ENCODE measurements at regions not wholly inside any gene's neighbourhood (a gene's known extent, or its start where the extent isn't known, plus 50 kb on each side); places are given as distances from the start of the nearest gene placed in this dataset.
"Not testable (repeated sequence)": the region's sequence is repeated elsewhere in the genome, so short reads cannot be mapped to it uniquely, and the experiment has no call there.

DNA sequence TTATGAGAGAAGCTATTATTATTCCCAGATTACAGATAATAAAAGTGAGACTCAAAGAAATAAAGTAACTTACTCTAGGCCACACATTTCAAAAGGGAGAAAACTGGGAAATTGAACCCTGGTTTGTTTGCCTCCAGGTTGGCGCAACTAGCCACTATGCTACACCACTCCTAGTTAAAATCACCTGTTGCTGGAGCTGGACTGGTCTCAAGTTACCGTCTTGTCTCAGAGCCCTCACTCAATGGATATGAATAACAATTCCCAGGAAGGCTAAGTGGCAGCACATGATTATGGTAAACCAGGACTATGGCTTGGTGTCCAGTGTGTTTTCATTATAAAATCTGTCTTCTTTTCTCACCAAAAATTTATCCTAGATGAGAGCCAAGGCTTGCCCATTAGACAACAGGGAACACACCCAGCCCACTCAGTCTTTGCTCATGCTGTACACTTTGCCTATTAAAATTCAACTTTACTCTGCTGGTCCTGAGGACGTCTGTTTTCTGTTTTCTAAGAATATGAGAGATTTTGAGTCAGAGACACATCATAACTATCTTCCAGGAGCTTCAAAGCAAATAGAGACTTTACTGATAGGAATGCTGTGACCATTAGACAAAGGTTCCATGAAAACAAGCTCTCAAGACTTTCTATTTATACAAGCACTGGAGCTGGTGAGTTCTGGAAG, 58.1 kb downstream of the ADRB2 start:
- Histone ChIP-seq H3K9me2 (ENCODE audit: insufficient read depth, low read length) (no peaks in the 10 kb centered on the region), H3K4me3 (ENCODE audit: low read depth, low read length, poor library complexity, severe bottlenecking) (no peak overlapping the region), H3K79me2 (ENCODE audit: insufficient read depth, low read depth, low read length) (no peaks in the 10 kb centered on the region), H3K9me3 (ENCODE audit: low read length) (no peaks in the 10 kb centered on the region), H3K4me2 (ENCODE audit: low read length) (no peak overlapping the region), H3K4me1 (ENCODE audit: insufficient read depth, low read length, poor library complexity, severe bottlenecking) (no peaks in the 10 kb centered on the region), H3K27ac (ENCODE audit: low read depth, low read length, poor library complexity, severe bottlenecking) (no peak overlapping the region), H4K20me1 (ENCODE audit: insufficient read depth, low read length) (no peaks in the 10 kb centered on the region), H3K36me3 (ENCODE audit: insufficient read depth, low read length) (no peaks in the 10 kb centered on the region), H2AFZ (ENCODE audit: low read length) (no peak overlapping the region)
- POLR2A ChIA-PET = interaction anchor here (0.6 to 0.8 kb wide), 3 partner anchors 14 to 397 kb away, joined by 3 to 4 read pairs (median 4); no protein-coding TSS in a partner anchor
- TF ChIP-seq, protein P1, sequence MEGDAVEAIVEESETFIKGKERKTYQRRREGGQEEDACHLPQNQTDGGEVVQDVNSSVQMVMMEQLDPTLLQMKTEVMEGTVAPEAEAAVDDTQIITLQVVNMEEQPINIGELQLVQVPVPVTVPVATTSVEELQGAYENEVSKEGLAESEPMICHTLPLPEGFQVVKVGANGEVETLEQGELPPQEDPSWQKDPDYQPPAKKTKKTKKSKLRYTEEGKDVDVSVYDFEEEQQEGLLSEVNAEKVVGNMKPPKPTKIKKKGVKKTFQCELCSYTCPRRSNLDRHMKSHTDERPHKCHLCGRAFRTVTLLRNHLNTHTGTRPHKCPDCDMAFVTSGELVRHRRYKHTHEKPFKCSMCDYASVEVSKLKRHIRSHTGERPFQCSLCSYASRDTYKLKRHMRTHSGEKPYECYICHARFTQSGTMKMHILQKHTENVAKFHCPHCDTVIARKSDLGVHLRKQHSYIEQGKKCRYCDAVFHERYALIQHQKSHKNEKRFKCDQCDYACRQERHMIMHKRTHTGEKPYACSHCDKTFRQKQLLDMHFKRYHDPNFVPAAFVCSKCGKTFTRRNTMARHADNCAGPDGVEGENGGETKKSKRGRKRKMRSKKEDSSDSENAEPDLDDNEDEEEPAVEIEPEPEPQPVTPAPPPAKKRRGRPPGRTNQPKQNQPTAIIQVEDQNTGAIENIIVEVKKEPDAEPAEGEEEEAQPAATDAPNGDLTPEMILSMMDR (conservative IDR thresholded peaks at IDR 0.05; ENCODE audit: low read length) = no peak
- no peak for TF ChIP-seq EZH2phosphoT487 (IDR thresholded peaks at IDR 0.05; ENCODE audit: borderline replicate concordance, low read depth, low read length)
- no peak for DNase-seq (ENCODE audit: low spot score)
- CTCF ChIA-PET (ENCODE audit: unreplicated experiment) = no interaction called here
- no TSS peak for BruUV-seq (replicated peaks)
- intact Hi-C loops (cut with micrococcal nuclease; ENCODE audit: unreplicated experiment) = no loop called here

DNA sequence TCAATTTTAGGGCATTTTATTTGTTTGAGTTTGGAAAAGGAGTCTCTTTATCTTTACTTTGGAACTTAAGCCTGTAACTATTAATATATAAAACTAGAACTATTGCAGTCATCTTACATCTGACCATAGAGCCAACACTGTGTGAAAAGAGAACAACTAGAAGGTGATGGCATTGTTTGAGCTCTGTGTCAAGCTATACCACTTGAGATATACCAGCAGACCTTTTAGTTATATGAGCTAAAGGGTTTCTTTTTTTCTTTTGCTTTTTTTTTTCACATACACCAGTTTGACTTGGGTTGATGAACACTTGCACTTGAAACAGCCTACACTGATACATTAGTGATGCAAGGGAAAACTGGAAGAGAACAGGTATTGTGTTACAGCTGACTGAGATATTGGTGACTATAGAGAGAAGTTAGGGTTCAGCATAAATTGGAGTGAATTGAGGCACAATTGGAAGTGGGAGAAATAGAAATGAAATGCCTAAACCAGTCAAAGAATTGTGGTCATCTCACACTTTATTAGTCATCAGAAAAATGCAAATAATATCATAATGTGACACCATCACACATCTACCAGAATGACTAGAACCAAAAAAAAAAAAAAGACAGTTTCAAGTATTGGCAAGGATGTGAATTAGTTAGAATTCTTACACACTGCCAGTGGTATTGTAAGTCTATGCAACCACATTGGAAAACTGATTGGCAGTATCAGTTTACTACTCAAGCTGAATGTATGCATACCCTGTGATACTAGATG, 60.9 kb downstream of the ADRB2 start:
- Histone ChIP-seq H4K20me1 (ENCODE audit: insufficient read depth, low read length) (no peaks in the 10 kb centered on the region), H3K27ac (ENCODE audit: low read depth, low read length, poor library complexity, severe bottlenecking) (no peak overlapping the region), H3K9me3 (ENCODE audit: low read length) (no peaks in the 10 kb centered on the region), H3K79me2 (ENCODE audit: insufficient read depth, low read depth, low read length) (no peaks in the 10 kb centered on the region), H3K4me3 (ENCODE audit: low read depth, low read length, poor library complexity, severe bottlenecking) (no peak overlapping the region), H3K4me1 (ENCODE audit: insufficient read depth, low read length, poor library complexity, severe bottlenecking) (no peaks in the 10 kb centered on the region), H3K4me2 (ENCODE audit: low read length) (no peak overlapping the region), H3K9me2 (ENCODE audit: insufficient read depth, low read length) (no peaks in the 10 kb centered on the region), H3K36me3 (ENCODE audit: insufficient read depth, low read length) (no peaks in the 10 kb centered on the region), H2AFZ (ENCODE audit: low read length) (no peak overlapping the region)
- ChIA-PET POLR2A (interaction anchor here (0.6 kb wide), 2 partner anchors 12 to 129 kb away, joined by 3 to 4 read pairs; no protein-coding TSS in a partner anchor), CTCF (ENCODE audit: unreplicated experiment) (interaction anchor here (0.6 kb wide), 1 partner anchor 1523 kb away, joined by 3 read pairs; no protein-coding TSS in a partner anchor)
- TF ChIP-seq, protein P1 (conservative IDR thresholded peaks at IDR 0.05; ENCODE audit: low read length) = no peak
- TF ChIP-seq EZH2phosphoT487 (IDR thresholded peaks at IDR 0.05; ENCODE audit: borderline replicate concordance, low read depth, low read length) = no peak
- no TSS peak for BruUV-seq (replicated peaks)
- intact Hi-C loops (cut with micrococcal nuclease; ENCODE audit: unreplicated experiment) = no loop called here
- no peak for DNase-seq (ENCODE audit: low spot score)

DNA sequence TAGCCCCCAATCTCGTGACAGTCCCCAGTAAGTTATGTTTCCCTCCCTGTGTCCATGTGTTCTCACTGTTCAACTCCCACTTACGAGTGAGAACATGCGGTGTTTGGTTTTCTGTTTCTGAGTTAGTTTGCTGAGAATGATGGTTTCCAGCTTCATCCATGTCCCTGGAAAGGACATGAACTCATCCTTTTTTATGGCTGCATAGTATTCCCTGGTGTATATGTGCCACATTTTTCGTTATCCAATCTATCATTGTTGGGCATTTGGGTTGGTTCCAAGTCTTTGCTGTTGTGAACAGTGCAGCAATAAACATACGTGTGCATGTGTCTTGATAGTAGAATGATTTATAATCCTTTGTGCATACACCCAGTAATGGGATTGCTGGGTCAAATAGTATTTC, 63.5 kb downstream of the ADRB2 start:
- H3K36me3 ChIP-seq (ENCODE audit: insufficient read depth, low read length); H4K20me1 ChIP-seq (ENCODE audit: insufficient read depth, low read length); H3K4me1 ChIP-seq (ENCODE audit: insufficient read depth, low read length, poor library complexity, severe bottlenecking); intact Hi-C loops (cut with micrococcal nuclease; ENCODE audit: unreplicated experiment); H3K9me2 ChIP-seq (ENCODE audit: insufficient read depth, low read length); H3K9me3 ChIP-seq (ENCODE audit: low read length); POLR2A ChIA-PET; H3K4me2 ChIP-seq (ENCODE audit: low read length); H3K27ac ChIP-seq (ENCODE audit: low read depth, low read length, poor library complexity, severe bottlenecking); H2AFZ ChIP-seq (ENCODE audit: low read length); BruUV-seq (replicated peaks); CTCF ChIA-PET (ENCODE audit: unreplicated experiment); DNase-seq (ENCODE audit: low spot score); H3K79me2 ChIP-seq (ENCODE audit: insufficient read depth, low read depth, low read length); H3K4me3 ChIP-seq (ENCODE audit: low read depth, low read length, poor library complexity, severe bottlenecking): not testable (repeated sequence)

DNA sequence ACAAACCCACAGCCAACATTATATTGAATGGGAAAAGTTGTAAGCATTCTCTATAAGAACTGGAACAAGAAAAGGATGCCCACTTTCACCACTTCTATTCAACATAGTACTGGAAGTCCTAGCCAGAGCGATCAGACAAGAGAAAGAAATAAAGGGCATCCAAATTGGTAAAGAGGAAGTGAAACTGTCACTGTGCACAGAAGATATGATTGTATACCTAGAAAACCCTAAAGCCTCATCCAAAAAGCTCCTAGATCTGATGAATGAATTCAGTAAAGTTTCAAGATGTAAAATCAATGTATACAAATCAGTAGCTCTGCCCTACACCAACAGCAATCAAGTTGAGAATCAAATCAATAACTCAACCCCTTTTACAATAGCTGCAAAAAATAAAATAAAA, 69.0 kb downstream of the ADRB2 start:
- H3K4me3 ChIP-seq (ENCODE audit: low read depth, low read length, poor library complexity, severe bottlenecking); intact Hi-C loops (cut with micrococcal nuclease; ENCODE audit: unreplicated experiment); H3K79me2 ChIP-seq (ENCODE audit: insufficient read depth, low read depth, low read length); H3K27ac ChIP-seq (ENCODE audit: low read depth, low read length, poor library complexity, severe bottlenecking); H4K20me1 ChIP-seq (ENCODE audit: insufficient read depth, low read length); H3K4me2 ChIP-seq (ENCODE audit: low read length); BruUV-seq (replicated peaks); CTCF ChIA-PET (ENCODE audit: unreplicated experiment); H3K36me3 ChIP-seq (ENCODE audit: insufficient read depth, low read length); H3K9me2 ChIP-seq (ENCODE audit: insufficient read depth, low read length); H3K4me1 ChIP-seq (ENCODE audit: insufficient read depth, low read length, poor library complexity, severe bottlenecking); H2AFZ ChIP-seq (ENCODE audit: low read length); H3K9me3 ChIP-seq (ENCODE audit: low read length); POLR2A ChIA-PET: not testable (repeated sequence)
- DNase-seq (ENCODE audit: low spot score) = peak; percentile 22

Data from OCI-LY7 (cell line).